HG03196 (cell line): ENCODE measurements at regions not wholly inside any gene's neighbourhood (a gene's known extent, or its start where the extent isn't known, plus 50 kb on each side); places are given as distances from the start of the nearest gene placed in this dataset.

Source experiments
- ATAC-seq: cut with Tn5 transposase; IDR thresholded peaks from one replicate; pipeline ENCODE4 v1.9.1; 2021; ENCODE audit not compliant: unreplicated experiment

GRCh38 chr2:217061916-217062505, 202.1 kb upstream of the TNP1 start:
- ATAC-seq, result no peak

- ATAC-seq, result no peak
These were observed 201.2 kb upstream of the TNP1 start for GRCh38 chr2:217060951-217061547.

GRCh38 chr2:217060516-217060915, 200.7 kb upstream of the TNP1 start:
- no peak for ATAC-seq

- no peak for ATAC-seq
These were observed 199.2 kb upstream of the TNP1 start for GRCh38 chr2:217058791-217059755.

- ATAC-seq, result no peak
These were observed 197.9 kb upstream of the TNP1 start for GRCh38 chr2:217057773-217058172.

- no peak for ATAC-seq
These were observed 195.8 kb upstream of the TNP1 start for GRCh38 chr2:217055624-217056023.

- no peak for ATAC-seq
These were observed 194.9 kb upstream of the TNP1 start for GRCh38 chr2:217054791-217055190.

- no peak for ATAC-seq
These were observed 193.2 kb upstream of the TNP1 start for GRCh38 chr2:217052856-217053577.

- no peak for ATAC-seq
These were observed 191.6 kb upstream of the TNP1 start for GRCh38 chr2:217051416-217051815.

GRCh38 chr2:217049956-217050355, 190.1 kb upstream of the TNP1 start:
- no peak for ATAC-seq

GRCh38 chr2:217049422-217049821, 189.6 kb upstream of the TNP1 start:
- no peak for ATAC-seq

- ATAC-seq, result no peak
These were observed 188.9 kb upstream of the TNP1 start for GRCh38 chr2:217048730-217049129.

GRCh38 chr2:217047631-217048030, 187.8 kb upstream of the TNP1 start:
- no peak for ATAC-seq

GRCh38 chr2:217047209-217047608, 187.3 kb upstream of the TNP1 start:
- no peak for ATAC-seq

- ATAC-seq, result no peak
These were observed 186.0 kb upstream of the TNP1 start for GRCh38 chr2:217045700-217046475.

- ATAC-seq, result no peak
These were observed 180.2 kb upstream of the TNP1 start for GRCh38 chr2:217040099-217040498.

GRCh38 chr2:217038001-217038400, 178.1 kb upstream of the TNP1 start:
- no peak for ATAC-seq

GRCh38 chr2:217037353-217037752, 177.5 kb upstream of the TNP1 start:
- no peak for ATAC-seq

GRCh38 chr2:217035967-217036366, 176.1 kb upstream of the TNP1 start:
- no peak for ATAC-seq

- no peak for ATAC-seq
These were observed 173.3 kb upstream of the TNP1 start for GRCh38 chr2:217033186-217033585.

- no peak for ATAC-seq
These were observed 171.6 kb upstream of the TNP1 start for GRCh38 chr2:217031445-217031844.
